Endothelial cell of umbilical vein (primary cell): ENCODE measurements at regions not wholly inside any gene's neighbourhood (a gene's known extent, or its start where the extent isn't known, plus 50 kb on each side); places are given as distances from the start of the nearest gene placed in this dataset.

Experiments
- BruUV-seq: library from RNA; stranded (reverse); fragments of 400-500 nt; replicated peaks from 2 replicates; lab custom pipeline; 2021; lab: Mats Ljungman, UMichigan
- CTCF ChIA-PET: fragments of 300-600, 350-600 bp; sonication (Branson Sonifier 250); formaldehyde crosslinking; loops from one replicate; lab custom pipeline; 2021; ENCODE audit warnings: antibody characterized with exemption, inconsistent platforms; lab: Charles Lee
- POLR2A ChIA-PET: fragments of 300-600, 350-600 bp; sonication (Branson Sonifier 250); formaldehyde crosslinking; loops from one replicate; lab custom pipeline; 2021; ENCODE audit warnings: antibody characterized with exemption, inconsistent platforms; lab: Charles Lee
- DNase-seq: peaks from one replicate; pipeline ENCODE4 v3.0.0-alpha.2; 2011; ENCODE audit warnings: low read depth, low spot score
- FAIRE-seq: peaks from 2 replicates; lab custom pipeline; 2011; peaks lifted over from hg19 to GRCh38; lab: Jason Lieb, UNC
- H2AFZ ChIP-seq: 2 replicates; pipeline ENCODE4 v1.6.0; 2012; ENCODE audit warnings: low read depth, low read length, control low read depth, inconsistent platforms
- H3K27ac ChIP-seq: 2 replicates; pipeline ENCODE4 v1.5.1; 2011; ENCODE audit warnings: low read depth, mild to moderate bottlenecking, control low read depth, low read length, moderate library complexity; ENCODE audit not compliant: insufficient read depth
- H3K27me3 ChIP-seq, 2 experiments: 2 replicates each; pipeline versions ENCODE4 v1.6.0 to v1.6.1; 2011; ENCODE audit warnings: low read length in 2 of 2, mixed read lengths in 1 of 2; ENCODE audit not compliant: control insufficient read depth in 2 of 2, insufficient read depth in 2 of 2
- H3K36me3 ChIP-seq, 2 experiments: 2 replicates in 1 of 2; 3 replicates in 1 of 2; pipeline ENCODE4 v1.5.1; 2011; ENCODE audit warnings: low read length in 2 of 2, mild to moderate bottlenecking in 1 of 2, moderate library complexity in 1 of 2; ENCODE audit not compliant: control insufficient read depth in 2 of 2, insufficient read depth in 2 of 2; ENCODE audit errors: extremely low read depth in 1 of 2
- H3K4me1 ChIP-seq: 3 replicates; pipeline ENCODE4 v1.5.1; 2011; ENCODE audit warnings: mild to moderate bottlenecking, low read length; ENCODE audit not compliant: control insufficient read depth, insufficient read depth; ENCODE audit errors: extremely low read depth
- H3K4me2 ChIP-seq: 2 replicates; pipeline ENCODE4 v1.6.1; 2011; ENCODE audit warnings: low read length, control low read depth, mixed read lengths; ENCODE audit not compliant: insufficient read depth
- H3K4me3 ChIP-seq, 3 experiments: fragments of 200-600 bp in 1 of 3; sonication (generic), shearing (Covaris generic) in 1 of 3; replicated peaks in 1 of 3; 2 replicates each; pipeline ENCODE4 v1.5.1; 2011 to 2016; ENCODE audit warnings: control low read depth in 3 of 3, low read length in 3 of 3, mild to moderate bottlenecking in 2 of 3, inconsistent platforms in 1 of 3, low read depth in 1 of 3, moderate library complexity in 1 of 3; ENCODE audit not compliant: insufficient read depth in 1 of 3
- H3K79me2 ChIP-seq: 2 replicates; pipeline ENCODE4 v1.6.0; 2012; ENCODE audit warnings: low read length, inconsistent platforms; ENCODE audit not compliant: control insufficient read depth, insufficient read depth
- H3K9ac ChIP-seq: replicated peaks from 2 replicates; pipeline ENCODE3; 2011; ENCODE audit warnings: low read length, control low read depth; ENCODE audit not compliant: insufficient read depth; ENCODE audit errors: extremely low read depth
- H3K9me1 ChIP-seq: replicated peaks from 3 replicates; pipeline ENCODE4 v1.6.0; 2011; ENCODE audit warnings: mild to moderate bottlenecking, low read length; ENCODE audit not compliant: control insufficient read depth, insufficient read depth; ENCODE audit errors: extremely low read depth
- H3K9me3 ChIP-seq: replicated peaks from 2 replicates; pipeline ENCODE4 v1.5.1; 2012; ENCODE audit warnings: low read length, inconsistent platforms; ENCODE audit not compliant: control insufficient read depth, insufficient read depth
- H4K20me1 ChIP-seq: replicated peaks from 2 replicates; pipeline ENCODE3; 2011; ENCODE audit warnings: mild to moderate bottlenecking, low read length; ENCODE audit not compliant: control insufficient read depth, insufficient read depth; ENCODE audit errors: extremely low read depth
- CTCF ChIP-seq, 2 donors: IDR thresholded peaks; 1 replicate in 1 of 2; 2 replicates in 1 of 2; pipeline ENCODE4 v1.5.1; 2011; ENCODE audit warnings: low read length in 2 of 2, mild to moderate bottlenecking in 2 of 2, moderate library complexity in 2 of 2, control low read depth in 1 of 2, inconsistent platforms in 1 of 2, low read depth in 1 of 2; ENCODE audit not compliant: insufficient read depth in 1 of 2; ENCODE audit errors: extremely low read depth in 1 of 2
- EZH2 ChIP-seq: IDR thresholded peaks from 2 replicates; pipeline ENCODE4 v1.6.1; 2012; ENCODE audit warnings: borderline replicate concordance, low read depth, mild to moderate bottlenecking, moderate library complexity, low read length, inconsistent platforms; ENCODE audit not compliant: severe bottlenecking
- FOS ChIP-seq: IDR thresholded peaks from 2 replicates; pipeline ENCODE4 v1.6.1; 2011; ENCODE audit warnings: mild to moderate bottlenecking, low read length, moderate library complexity, borderline replicate concordance; ENCODE audit not compliant: insufficient read depth
- GATA2 ChIP-seq: IDR thresholded peaks from 2 replicates; pipeline ENCODE4 v1.7.0; 2011; ENCODE audit warnings: low read depth, mild to moderate bottlenecking, moderate library complexity, mixed read lengths, low read length; ENCODE audit not compliant: insufficient read length, insufficient read depth
- JUN ChIP-seq: IDR thresholded peaks from 2 replicates; pipeline ENCODE4 v1.6.1; 2011; ENCODE audit warnings: borderline replicate concordance, low read depth; ENCODE audit not compliant: insufficient read length, insufficient read depth
- MYC ChIP-seq: IDR thresholded peaks from one replicate; pipeline ENCODE4 v1.6.1; 2011; ENCODE audit warnings: mild to moderate bottlenecking, low read depth, low read length
- POLR2A ChIP-seq: IDR thresholded peaks from 2 replicates; pipeline ENCODE4 v1.6.1; 2012; ENCODE audit warnings: low read depth, mild to moderate bottlenecking, control low read depth, low read length
- POLR2AphosphoS5 ChIP-seq: IDR thresholded peaks from 2 replicates; pipeline ENCODE4 v1.6.1; 2012; ENCODE audit warnings: low read depth, mild to moderate bottlenecking, control low read depth, low read length, moderate library complexity; ENCODE audit not compliant: insufficient read depth
- dilution Hi-C: fragments of 300-500 bp; cut with MboI; formaldehyde crosslinking; loops from one replicate; pipeline ENCODE4 v1.15.0; 2019; ENCODE audit warnings: low sequenced_read_pairs; ENCODE audit not compliant: extremely low pct_ligation_motif_present
- intact Hi-C: fragments of 100-400 bp; cut with micrococcal nuclease; formaldehyde crosslinking; loops from one replicate; pipeline ENCODE4 v1.10.0; 2022
- TF ChIP-seq, protein P1 (sequence below): IDR thresholded peaks from 2 replicates; pipeline ENCODE4 v1.6.1; 2011; ENCODE audit not compliant: insufficient read depth, insufficient read length

DNA sequence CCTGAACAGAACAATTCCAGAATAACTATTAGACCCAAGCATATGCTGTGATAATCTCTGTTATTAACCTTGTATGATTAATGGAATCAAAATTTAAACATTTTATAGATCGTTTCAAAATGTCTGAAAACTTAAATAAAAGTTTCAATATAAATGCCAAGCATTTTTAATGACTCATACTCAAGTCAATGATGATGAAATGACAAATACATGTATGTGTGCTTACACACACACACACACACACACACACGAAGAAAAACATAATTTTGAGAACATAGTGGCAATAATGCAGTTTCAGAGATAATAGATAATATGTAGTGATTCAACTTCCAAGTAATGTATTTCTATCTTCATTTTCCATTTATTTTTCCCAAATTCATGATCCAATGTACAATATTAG lies 384.9 kb upstream of the FOXG1 start:
- no peak overlapping the region for H3K4me3 ChIP-seq
- DNase-seq (no peak), FAIRE-seq (no peak)
- H3K27ac ChIP-seq, result peak overlapping the region; percentile 37
- ChIA-PET CTCF (interaction anchor here (1.1 to 1.9 kb wide), 3 partner anchors 14 to 87 kb away, joined by 3 to 4 read pairs (median 3); no protein-coding TSS in a partner anchor), POLR2A (no interaction called here)
- intact Hi-C loops (loop anchor here (2.0 kb wide), 2 partner anchors 73 to 133 kb away; no protein-coding TSS in a partner anchor), dilution Hi-C loops (no loop called here)
- no peaks in the 10 kb centered on the region for H3K79me2 ChIP-seq
- H3K36me3 ChIP-seq, result no peaks in the 10 kb centered on the region
- BruUV-seq, result no TSS peak
- H3K9me3 ChIP-seq, result no peaks in the 10 kb centered on the region
- H3K9me1 ChIP-seq, result no peaks in the 10 kb centered on the region
- H3K4me2 ChIP-seq, result no peak overlapping the region
- H4K20me1 ChIP-seq, result no peaks in the 10 kb centered on the region
- H2AFZ ChIP-seq, result no peak overlapping the region
- H3K27me3 ChIP-seq, result no peaks in the 10 kb centered on the region
- H3K9ac ChIP-seq, result no peak overlapping the region
- H3K4me1 ChIP-seq, result peaks cover 26% of the 10 kb centered on the region
- peak; percentile 45 for TF ChIP-seq FOS
- TF ChIP-seq, protein P1, sequence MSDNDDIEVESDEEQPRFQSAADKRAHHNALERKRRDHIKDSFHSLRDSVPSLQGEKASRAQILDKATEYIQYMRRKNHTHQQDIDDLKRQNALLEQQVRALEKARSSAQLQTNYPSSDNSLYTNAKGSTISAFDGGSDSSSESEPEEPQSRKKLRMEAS, result no peak

DNA sequence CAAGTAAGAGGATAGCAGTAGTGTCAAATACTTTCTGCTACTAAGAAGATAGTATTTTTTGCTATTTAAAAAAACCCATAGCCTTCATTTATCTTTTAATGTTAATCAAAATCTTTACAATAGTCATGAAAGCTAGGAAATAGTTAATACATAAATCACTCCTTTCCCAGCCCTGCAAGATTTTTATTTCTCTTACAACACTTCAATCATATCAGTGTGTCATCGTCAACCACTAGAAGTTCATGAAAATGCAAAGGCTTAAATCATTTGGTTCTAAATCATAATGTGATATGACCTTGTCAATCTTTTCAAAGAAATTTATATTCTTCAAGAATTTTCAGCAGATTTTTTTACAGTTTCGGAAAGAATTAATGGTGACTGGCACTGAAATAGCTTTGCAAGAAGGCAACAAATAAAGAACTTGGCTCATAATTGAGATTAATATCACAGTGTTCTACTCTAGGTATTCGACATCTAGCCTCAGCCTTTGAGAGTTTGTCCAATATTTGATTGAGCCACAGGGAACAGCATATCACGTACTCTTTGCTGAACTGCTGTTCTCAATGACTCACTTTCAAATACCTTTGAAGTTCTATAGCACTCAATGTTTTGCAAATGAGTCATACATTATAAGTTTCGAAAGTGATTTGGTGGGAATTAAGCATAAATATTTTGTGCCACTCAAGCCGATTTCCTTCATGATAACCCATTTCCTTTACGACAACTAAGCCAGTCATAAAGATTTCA lies 384.0 kb upstream of the FOXG1 start:
- BruUV-seq, result TSS peak; percentile 55
- ChIA-PET CTCF (interaction anchor here (0.7 to 1.9 kb wide), 7 partner anchors 9 to 88 kb away, joined by 3 to 4 read pairs (median 3); no protein-coding TSS in a partner anchor), POLR2A (no interaction called here)
- Histone ChIP-seq H3K36me3 (no peaks in the 10 kb centered on the region), H3K9ac (peak overlapping the region; percentile 9), H2AFZ (no peak overlapping the region), H3K4me2 (peak overlapping the region; percentile 70), H3K79me2 (no peaks in the 10 kb centered on the region), H3K9me3 (no peaks in the 10 kb centered on the region), H4K20me1 (no peaks in the 10 kb centered on the region), H3K4me1 (peaks cover 26% of the 10 kb centered on the region), H3K9me1 (no peaks in the 10 kb centered on the region), H3K27ac (peak overlapping the region; percentile 68), H3K4me3 (no peak overlapping the region), H3K27me3 (no peaks in the 10 kb centered on the region)
- FAIRE-seq (peak; percentile 93), DNase-seq (peak; percentile 71)
- TF ChIP-seq CTCF (IDR thresholded peaks at IDR 0.05; ENCODE audit: extremely low read depth in 1 of 2, insufficient read depth in 1 of 2, low read depth in 1 of 2, low read length in 2 of 2) (no peak), MYC (no peak), POLR2AphosphoS5 (no peak), GATA2 (peak; percentile 81), EZH2 (no peak), JUN (peak; percentile 88), POLR2A (no peak), FOS (peak; percentile 96)
- TF ChIP-seq, protein P1, result no peak
- dilution Hi-C loops, result no loop called here
- intact Hi-C loops, result loop anchor here (1.0 to 2.0 kb wide), 3 partner anchors 74 to 195 kb away; no protein-coding TSS in a partner anchor
